DOHH2 (cell line): ENCODE measurements at regions not wholly inside any gene's neighbourhood (a gene's known extent, or its start where the extent isn't known, plus 50 kb on each side); places are given as distances from the start of the nearest gene placed in this dataset.

Source experiments
- H3F3A ChIP-seq: fragments of 200-600 bp; sonication (generic), shearing (Covaris generic); 2 replicates; pipeline ENCODE4 v1.6.0; 2016; ENCODE audit warnings: antibody characterized with exemption, mild to moderate bottlenecking; ENCODE audit not compliant: control insufficient read depth, insufficient read depth
- H3K27ac ChIP-seq: fragments of 200-600 bp; sonication (generic); 2 replicates; pipeline ENCODE4 v1.5.1; 2014; ENCODE audit warnings: low read depth, mild to moderate bottlenecking, low read length, moderate library complexity
- H3K27me3 ChIP-seq: fragments of 200-600 bp; sonication (generic); 2 replicates; pipeline ENCODE4 v1.6.1; 2014; ENCODE audit warnings: mild to moderate bottlenecking, low read length, mixed read lengths; ENCODE audit not compliant: control insufficient read depth
- H3K36me3 ChIP-seq: fragments of 200-600 bp; sonication (generic); 2 replicates; pipeline ENCODE4 v1.6.1; 2014; ENCODE audit warnings: mild to moderate bottlenecking, low read length, moderate library complexity, mixed read lengths; ENCODE audit not compliant: control insufficient read depth
- H3K4me1 ChIP-seq: fragments of 200-600 bp; sonication (generic); 2 replicates; pipeline ENCODE4 v1.6.1; 2014; ENCODE audit warnings: mild to moderate bottlenecking, low read length, mixed read lengths; ENCODE audit not compliant: control insufficient read depth
- H3K4me2 ChIP-seq: fragments of 200-600 bp; sonication (generic); 2 replicates; pipeline ENCODE4 v1.6.0; 2014; ENCODE audit warnings: mild to moderate bottlenecking, low read length, moderate library complexity
- H3K4me3 ChIP-seq: fragments of 200-600 bp; sonication (generic); 2 replicates; pipeline ENCODE4 v1.5.1; 2014; ENCODE audit warnings: mild to moderate bottlenecking, low read length, mixed read lengths
- H3K79me2 ChIP-seq: fragments of 200-600 bp; sonication (generic); 2 replicates; pipeline ENCODE4 v1.6.1; 2014; ENCODE audit warnings: mild to moderate bottlenecking, low read length, mixed read lengths; ENCODE audit not compliant: control insufficient read depth
- H3K9me2 ChIP-seq: fragments of 200-600 bp; sonication (generic); replicated peaks from 2 replicates; pipeline ENCODE4 v1.6.1; 2014; ENCODE audit warnings: mild to moderate bottlenecking, low read length, mixed read lengths; ENCODE audit not compliant: control insufficient read depth
- H3K9me3 ChIP-seq: fragments of 200-600 bp; sonication (generic); 2 replicates; pipeline ENCODE4 v1.6.1; 2014; ENCODE audit warnings: antibody characterized with exemption, low read length, mixed read lengths; ENCODE audit not compliant: control insufficient read depth, insufficient read depth
- H4K20me1 ChIP-seq: fragments of 200-600 bp; sonication (generic); 2 replicates; pipeline ENCODE4 v1.6.0; 2014; ENCODE audit warnings: low read depth, mild to moderate bottlenecking, antibody characterized with exemption, low read length, moderate library complexity; ENCODE audit not compliant: control insufficient read depth, insufficient read depth
- EZH2phosphoT487 ChIP-seq: fragments of 200-600 bp; sonication (generic); IDR thresholded peaks from 2 replicates; pipeline ENCODE4 v1.6.1; 2017; ENCODE audit warnings: borderline replicate concordance, mild to moderate bottlenecking, antibody characterized with exemption, low read length, moderate library complexity, mixed read lengths
- TF ChIP-seq, protein P1 (sequence below): fragments of 200-600 bp; sonication (generic); IDR thresholded peaks from one replicate; pipeline ENCODE4 v1.5.1; 2014; ENCODE audit warnings: antibody characterized with exemption, mild to moderate bottlenecking, low read depth, low read length; ENCODE audit not compliant: poor library complexity, severe bottlenecking

DNA sequence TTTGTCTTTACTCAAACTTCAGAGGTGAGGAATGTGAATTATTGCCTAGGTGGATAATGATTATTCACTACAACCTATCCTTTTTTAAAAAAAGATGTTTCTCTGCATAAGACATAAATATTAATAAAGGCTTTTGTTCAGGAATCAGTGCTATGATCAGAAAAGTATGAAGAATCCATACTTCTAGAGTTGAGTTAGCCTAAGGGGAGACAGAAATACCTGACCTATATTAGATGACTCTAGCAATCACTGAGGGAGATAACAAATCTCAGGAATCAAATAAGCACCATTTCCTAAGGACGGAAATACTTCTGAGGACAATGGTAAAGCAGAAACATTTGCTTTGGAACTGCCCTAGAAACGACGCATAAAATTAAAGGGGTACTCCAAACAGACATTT lies 763.8 kb downstream of the GBE1 start:
- no peaks in the 10 kb centered on the region for H3K79me2 ChIP-seq
- no peaks in the 10 kb centered on the region for H3K9me3 ChIP-seq
- H3K27me3 ChIP-seq, result no peaks in the 10 kb centered on the region
- no peaks in the 10 kb centered on the region for H4K20me1 ChIP-seq
- no peaks in the 10 kb centered on the region for H3K36me3 ChIP-seq
- no peak overlapping the region for H3K4me3 ChIP-seq
- H3K9me2 ChIP-seq, result no peaks in the 10 kb centered on the region
- no peaks in the 10 kb centered on the region for H3K4me1 ChIP-seq
- H3K27ac ChIP-seq, result no peak overlapping the region
- H3F3A ChIP-seq, result no peaks in the 10 kb centered on the region
- no peak overlapping the region for H3K4me2 ChIP-seq
- no peak for TF ChIP-seq EZH2phosphoT487

DNA sequence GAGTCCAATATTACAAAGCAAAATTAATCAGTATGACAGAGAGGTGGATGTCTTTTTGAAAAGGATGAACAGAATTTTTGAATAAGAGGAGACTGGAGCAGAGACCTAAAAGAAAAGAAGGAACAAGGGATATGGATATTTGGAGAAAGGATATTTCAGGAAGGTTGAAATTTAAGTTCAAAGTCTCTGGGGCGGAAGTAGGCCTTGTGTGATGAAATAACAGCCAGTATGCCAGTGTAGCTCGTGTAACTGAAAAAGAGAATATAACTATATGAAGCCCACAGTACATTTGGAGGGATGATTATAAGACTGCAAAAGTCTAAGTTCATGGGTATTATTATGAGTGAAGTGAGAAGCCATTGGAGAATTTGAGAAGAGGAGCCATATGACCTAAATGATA lies 766.7 kb downstream of the GBE1 start:
- H3K4me2 ChIP-seq, result no peak overlapping the region

DNA sequence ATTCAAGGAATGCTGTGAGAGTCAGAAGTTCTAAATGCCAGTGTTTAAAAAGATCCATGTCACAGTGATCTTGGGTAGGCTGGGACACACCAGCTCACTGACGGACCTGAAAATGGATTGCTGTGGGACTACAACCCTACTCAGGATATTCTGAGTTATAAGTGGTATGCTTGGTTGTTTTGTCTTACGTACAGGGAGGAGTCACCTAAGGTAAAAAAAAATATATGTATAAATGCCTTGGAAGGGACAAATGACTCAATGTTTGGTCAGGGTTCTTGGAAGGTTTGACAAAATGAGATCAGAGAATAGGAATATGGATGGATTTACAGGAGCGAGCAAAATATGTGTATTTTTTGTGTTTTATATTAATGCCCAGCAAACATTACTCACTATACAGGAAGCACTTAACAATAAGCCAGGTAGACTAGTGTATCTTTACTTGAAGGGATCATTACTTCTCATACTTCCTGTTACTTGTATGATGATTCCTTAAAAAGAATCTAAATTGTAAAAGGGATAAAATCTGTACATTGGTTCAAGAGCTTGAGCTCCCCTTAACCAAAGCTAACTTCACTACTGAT lies 767.3 kb downstream of the GBE1 start:
- Histone ChIP-seq H3K4me3 (no peak overlapping the region), H3K9me2 (no peaks in the 10 kb centered on the region), H3K27me3 (no peaks in the 10 kb centered on the region), H3F3A (no peaks in the 10 kb centered on the region), H3K9me3 (no peaks in the 10 kb centered on the region), H3K4me1 (no peaks in the 10 kb centered on the region), H3K4me2 (no peak overlapping the region), H3K79me2 (no peaks in the 10 kb centered on the region), H4K20me1 (no peaks in the 10 kb centered on the region), H3K27ac (no peak overlapping the region), H3K36me3 (no peaks in the 10 kb centered on the region)
- TF ChIP-seq EZH2phosphoT487, result no peak
- TF ChIP-seq, protein P1, sequence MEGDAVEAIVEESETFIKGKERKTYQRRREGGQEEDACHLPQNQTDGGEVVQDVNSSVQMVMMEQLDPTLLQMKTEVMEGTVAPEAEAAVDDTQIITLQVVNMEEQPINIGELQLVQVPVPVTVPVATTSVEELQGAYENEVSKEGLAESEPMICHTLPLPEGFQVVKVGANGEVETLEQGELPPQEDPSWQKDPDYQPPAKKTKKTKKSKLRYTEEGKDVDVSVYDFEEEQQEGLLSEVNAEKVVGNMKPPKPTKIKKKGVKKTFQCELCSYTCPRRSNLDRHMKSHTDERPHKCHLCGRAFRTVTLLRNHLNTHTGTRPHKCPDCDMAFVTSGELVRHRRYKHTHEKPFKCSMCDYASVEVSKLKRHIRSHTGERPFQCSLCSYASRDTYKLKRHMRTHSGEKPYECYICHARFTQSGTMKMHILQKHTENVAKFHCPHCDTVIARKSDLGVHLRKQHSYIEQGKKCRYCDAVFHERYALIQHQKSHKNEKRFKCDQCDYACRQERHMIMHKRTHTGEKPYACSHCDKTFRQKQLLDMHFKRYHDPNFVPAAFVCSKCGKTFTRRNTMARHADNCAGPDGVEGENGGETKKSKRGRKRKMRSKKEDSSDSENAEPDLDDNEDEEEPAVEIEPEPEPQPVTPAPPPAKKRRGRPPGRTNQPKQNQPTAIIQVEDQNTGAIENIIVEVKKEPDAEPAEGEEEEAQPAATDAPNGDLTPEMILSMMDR, result no peak

More for the DNA sequence above, 766.7 kb downstream of the GBE1 start:
- Histone ChIP-seq H3K27ac (no peak overlapping the region), H3K4me1 (no peaks in the 10 kb centered on the region), H3F3A (no peaks in the 10 kb centered on the region), H3K79me2 (no peaks in the 10 kb centered on the region), H3K9me2 (no peaks in the 10 kb centered on the region), H3K9me3 (no peaks in the 10 kb centered on the region), H3K27me3 (no peaks in the 10 kb centered on the region), H4K20me1 (no peaks in the 10 kb centered on the region), H3K4me3 (no peak overlapping the region), H3K36me3 (no peaks in the 10 kb centered on the region)
- TF ChIP-seq, protein P1, result no peak
- TF ChIP-seq EZH2phosphoT487, result no peak

DNA sequence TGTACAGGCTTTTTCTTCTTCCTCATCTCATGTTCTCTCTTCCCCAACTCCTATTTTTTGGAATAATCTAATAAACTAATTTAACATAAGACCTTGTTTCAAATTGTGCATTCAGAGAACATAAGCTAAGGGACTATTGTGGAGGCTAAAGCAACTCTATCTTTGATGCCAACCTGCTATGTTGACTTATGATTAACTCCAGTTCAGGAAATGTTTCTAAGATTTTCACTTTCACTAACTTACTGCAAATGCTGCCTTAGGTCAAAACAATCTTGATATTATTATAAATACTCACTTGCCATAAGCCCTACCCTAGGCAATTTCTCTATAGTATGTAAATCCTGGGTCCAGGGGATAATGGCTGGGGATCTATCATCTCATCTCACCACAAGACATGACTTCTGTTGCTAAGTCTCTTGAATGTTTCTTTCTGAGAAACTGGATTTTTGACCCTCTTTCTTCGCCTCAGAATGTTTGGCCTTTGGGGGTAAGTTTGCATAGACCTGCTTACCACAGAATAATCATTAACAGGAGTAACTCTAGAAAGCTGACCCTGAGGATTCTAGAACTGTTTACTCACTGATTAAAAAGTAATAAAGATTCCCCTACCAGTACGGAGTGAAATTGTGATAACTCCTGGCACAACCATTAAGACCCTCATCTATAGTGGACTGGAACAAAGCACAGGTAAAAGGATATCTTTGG lies 768.1 kb downstream of the GBE1 start:
- TF ChIP-seq, protein P1, result no peak
- TF ChIP-seq EZH2phosphoT487, result no peak
- H3K79me2 ChIP-seq, result no peaks in the 10 kb centered on the region
- no peaks in the 10 kb centered on the region for H3K27me3 ChIP-seq
- no peaks in the 10 kb centered on the region for H3K36me3 ChIP-seq
- no peak overlapping the region for H3K4me2 ChIP-seq
- no peaks in the 10 kb centered on the region for H3K9me2 ChIP-seq
- H3K27ac ChIP-seq, result no peak overlapping the region
- H3K4me3 ChIP-seq, result no peak overlapping the region
- H3F3A ChIP-seq, result no peaks in the 10 kb centered on the region
- no peaks in the 10 kb centered on the region for H3K4me1 ChIP-seq
- H4K20me1 ChIP-seq, result no peaks in the 10 kb centered on the region
- no peaks in the 10 kb centered on the region for H3K9me3 ChIP-seq
